GM18505 (cell line): ENCODE measurements at regions not wholly inside any gene's neighbourhood (a gene's known extent, or its start where the extent isn't known, plus 50 kb on each side); places are given as distances from the start of the nearest gene placed in this dataset.

Source experiments
- ATAC-seq: cut with Tn5 transposase; IDR thresholded peaks from one replicate; pipeline ENCODE4 v1.9.1; 2021; ENCODE audit not compliant: unreplicated experiment
- POLR2A ChIP-seq: IDR thresholded peaks from 4 replicates; pipeline ENCODE4 v1.6.1; 2011; ENCODE audit warnings: borderline replicate concordance; ENCODE audit not compliant: insufficient read depth, insufficient read length; ENCODE audit errors: extremely low read depth

DNA sequence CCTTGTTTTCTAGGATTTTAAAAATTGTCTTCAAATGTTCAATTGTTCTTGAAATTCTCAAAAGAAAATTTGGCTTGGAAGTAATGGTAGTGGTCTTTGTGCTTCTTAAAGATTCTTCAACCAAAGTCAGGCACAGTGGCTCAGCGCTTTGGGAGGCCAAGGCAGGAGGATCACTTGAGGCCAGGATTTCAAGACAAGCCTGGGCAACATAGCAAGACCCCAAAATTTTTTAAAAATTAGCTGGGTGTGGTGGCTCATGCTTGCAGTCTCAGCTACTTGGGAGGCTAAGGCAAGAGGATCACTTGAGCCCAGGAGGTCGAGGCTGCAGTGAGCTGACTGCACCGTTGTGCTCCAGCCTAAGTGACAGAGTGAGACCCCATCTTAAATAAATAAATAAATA lies 153.5 kb upstream of the ZNF507 start:
- no peak for TF ChIP-seq POLR2A
- no peak for ATAC-seq

DNA sequence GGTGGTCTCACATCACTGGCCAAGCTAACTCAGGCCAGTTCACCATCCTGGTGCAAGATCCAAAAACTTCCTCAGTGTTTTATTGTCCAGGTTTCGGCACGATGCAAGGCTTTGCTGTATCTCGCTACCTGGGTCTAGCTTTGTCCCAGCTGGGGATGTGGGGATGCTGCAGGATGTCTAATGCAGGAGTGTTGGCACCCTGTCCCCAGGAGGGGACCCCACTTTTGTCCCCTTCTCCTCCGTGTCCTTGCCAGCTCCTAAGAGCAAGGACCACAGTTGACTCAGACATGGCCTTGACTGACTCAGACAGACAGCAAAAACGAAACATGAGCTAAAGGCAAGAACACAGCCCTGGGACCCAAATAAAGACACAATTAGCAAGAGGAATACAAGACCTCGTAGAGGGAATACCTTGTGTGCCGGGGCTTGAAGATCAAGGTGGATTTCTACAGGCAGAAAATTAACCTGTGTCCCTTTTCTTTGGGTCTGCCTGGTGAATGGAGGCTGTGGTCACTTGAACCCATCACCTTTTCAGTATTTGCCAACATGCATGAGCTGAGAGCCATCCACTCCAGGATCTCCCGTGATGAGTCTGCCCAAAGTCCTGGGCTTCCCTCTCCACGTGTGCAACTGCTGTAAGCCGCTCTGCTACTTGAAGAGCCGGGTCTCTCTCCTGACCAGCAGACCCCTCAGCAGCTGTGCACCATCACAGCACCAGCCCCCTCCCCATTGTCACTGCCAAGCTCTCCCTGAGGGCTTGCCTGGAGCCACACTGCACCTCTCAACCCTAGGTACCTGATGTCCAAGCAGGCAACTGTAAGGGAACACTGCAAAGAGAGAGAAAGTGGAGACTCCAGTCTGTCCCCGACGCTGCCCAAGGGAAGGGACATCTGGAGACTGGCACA lies 149.5 kb upstream of the ZNF507 start:
- ATAC-seq = no peak

DNA sequence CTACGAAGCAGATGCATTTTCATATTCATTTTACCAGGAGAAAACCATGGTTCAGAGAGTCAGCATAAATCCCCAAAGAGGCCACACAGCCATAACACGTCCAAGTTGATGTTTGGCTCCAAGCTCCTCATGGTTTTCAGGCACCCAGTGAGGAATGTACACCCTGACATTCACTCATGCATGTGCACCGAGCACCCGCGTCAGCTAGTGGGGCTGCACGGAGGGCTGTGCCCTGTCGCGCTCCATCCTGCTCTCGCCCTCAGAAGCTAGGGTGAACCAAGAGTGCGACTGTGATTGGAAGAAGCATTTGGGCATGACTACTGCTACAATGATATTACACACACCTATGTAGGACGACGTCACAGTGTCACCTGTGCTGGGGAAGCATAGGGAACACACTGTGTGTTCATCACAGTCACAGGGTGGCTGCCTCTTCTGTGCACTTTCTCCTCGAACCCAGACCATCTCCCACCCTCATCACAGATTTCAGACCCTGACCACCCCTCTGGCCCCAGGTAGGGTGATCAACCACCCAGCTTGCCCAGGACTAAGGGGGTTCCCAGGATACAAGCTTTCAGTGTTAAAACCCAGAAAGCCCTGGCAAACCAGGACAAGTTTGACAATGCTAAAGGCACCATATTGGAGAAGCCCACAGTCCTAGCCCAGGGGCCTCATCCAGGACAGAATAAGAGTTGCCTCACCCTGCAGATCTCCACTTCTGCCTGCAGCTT lies 148.6 kb upstream of the ZNF507 start:
- TF ChIP-seq POLR2A = no peak
- ATAC-seq = no peak

More for the DNA sequence above, 149.5 kb upstream of the ZNF507 start:
- no peak for TF ChIP-seq POLR2A

DNA sequence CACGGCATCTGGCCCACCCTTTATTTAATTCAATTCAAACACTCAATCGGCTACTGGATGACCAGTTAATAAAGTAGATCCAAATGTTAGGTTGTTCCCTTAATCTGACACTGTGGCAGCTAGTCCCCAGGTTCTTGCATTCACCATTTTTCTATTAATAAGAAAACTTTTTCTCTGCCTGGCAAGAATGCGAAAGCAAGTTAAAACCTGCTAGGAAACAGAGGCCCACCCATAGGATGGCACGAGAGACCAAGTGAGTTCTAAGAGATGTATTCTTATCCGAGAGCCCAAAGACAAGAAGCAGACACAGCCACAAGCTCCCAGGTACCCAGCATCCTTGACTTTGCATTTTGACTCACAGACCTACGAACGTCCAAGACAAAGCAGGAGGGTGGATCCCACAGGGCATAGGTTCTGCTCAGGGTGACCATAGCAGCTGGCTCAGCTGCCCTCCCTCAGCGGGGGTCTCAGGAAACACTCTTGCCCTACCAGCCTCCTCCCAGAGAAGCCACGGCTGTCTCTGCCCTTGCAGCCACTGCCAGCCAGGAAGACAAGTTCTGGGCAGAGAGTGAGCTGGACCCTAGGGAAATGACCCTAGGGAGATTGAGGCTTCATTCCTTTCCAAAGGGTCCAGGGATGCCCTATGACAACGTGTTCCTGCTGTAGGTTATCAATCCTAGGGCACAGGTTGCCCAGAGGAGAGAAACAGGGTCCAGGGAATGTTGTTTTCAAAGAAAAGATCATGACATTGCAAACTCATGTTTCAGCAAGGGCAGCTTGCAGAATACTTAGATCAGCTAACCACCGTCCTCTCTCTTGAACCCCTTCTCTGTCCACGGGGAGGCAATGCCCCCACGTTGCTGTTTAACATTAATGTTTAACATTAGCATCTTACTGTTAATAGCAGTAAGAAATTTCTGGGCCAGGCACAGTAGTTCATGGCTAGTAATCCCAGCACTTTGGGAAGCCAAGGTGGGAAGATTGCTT lies 147.2 kb upstream of the ZNF507 start:
- ATAC-seq = no peak
- no peak for TF ChIP-seq POLR2A

DNA sequence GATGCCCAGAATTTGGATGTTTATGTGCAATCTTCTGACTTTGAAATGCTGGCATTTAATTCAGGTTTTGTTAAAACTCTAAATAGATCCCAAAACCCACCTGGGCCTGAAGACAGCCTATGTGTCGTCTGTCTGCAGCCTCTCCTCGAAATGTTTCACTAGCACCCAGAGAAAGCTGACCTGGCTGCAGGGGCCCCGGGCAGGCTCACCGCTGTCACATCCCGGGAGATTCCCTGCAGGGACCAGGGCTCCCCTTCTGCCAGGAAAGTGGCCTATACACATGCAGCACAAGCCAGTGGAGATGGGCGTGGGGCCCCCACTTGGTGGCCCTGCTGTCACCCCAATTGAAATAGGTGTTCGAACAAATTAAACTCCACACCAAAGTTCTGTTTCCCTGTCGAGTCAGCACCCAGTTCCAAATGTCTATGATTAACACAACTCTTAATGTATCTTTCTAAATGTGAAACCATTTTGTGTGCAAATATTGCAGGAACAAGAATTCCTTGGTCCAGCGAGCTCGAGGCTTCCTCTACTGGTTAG lies 145.8 kb upstream of the ZNF507 start:
- no peak for TF ChIP-seq POLR2A
- ATAC-seq = no peak

DNA sequence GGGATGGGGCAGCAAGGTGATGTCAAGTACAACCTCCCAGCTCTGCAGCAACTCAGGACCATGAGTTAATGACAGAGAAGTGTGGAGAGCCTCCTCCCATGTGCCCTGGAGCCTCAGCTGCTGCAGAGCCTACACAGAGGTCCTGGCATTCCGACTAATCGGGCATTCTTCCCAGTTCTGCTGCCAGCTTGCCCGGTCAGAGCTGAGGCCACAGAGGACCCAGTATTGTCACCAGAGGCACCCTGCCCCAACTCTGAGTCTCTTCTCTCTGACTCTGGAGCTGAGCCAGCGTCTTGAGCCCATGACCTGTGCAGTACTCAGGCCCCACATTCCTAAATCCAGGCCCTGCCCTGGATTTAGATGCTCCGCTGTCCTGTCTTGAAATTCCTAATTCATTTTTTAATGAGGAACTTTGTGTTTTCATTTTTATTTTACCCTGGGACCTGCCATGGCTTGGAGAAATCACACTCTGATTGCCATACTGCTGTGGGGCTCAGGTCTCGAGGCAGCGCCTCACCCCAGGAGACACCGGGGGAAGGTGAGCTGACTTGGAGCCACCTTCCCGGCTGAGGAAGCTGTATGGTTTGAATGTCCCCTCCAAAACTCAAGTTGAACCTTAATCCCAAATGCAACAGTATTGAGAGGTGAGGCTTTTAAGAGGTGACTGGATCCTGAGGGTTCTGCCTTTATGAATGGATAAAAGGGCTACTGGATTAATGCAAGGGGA lies 144.9 kb upstream of the ZNF507 start:
- no peak for ATAC-seq
- TF ChIP-seq POLR2A = no peak

DNA sequence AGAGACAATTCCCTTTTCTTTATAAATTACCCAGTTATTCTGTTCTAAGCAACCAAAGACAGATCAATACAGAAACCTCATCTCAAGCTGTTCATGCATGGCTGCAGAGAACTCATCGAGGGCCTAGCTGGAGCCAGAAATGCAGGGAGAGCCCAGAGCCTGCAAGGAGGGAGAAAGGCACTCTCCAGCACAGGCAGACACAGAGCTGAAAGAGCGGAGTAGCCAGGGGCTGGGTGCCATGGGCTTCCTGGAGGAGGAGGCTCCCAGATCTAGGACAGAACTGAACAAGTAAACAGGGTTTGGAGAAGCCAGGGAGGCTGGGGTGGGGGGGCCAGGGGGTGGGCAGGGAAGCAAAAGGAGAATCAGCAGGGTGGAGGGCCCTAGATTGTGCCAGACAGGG lies 144.2 kb upstream of the ZNF507 start:
- TF ChIP-seq POLR2A = no peak
- ATAC-seq = no peak

DNA sequence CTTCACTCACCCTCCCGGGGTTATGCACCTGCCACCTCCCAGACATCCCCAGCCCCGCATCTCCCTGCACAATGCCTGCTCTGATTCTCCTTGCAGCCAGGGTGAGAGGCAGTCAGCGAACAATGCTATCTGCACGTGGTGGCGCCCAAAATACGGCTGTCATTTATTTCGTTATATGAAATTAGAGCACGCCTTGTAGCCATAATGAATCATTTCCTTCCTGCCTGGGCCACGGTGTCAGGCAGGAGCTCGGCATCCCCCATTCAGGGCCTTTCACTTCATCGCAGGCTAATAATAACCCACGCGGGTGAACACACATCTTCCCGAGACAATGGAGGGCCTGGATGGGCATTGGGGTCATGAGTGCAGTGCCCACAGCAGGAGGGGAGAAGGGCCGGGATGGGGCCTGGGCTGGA lies 143.8 kb upstream of the ZNF507 start:
- TF ChIP-seq POLR2A = no peak
- ATAC-seq = no peak

DNA sequence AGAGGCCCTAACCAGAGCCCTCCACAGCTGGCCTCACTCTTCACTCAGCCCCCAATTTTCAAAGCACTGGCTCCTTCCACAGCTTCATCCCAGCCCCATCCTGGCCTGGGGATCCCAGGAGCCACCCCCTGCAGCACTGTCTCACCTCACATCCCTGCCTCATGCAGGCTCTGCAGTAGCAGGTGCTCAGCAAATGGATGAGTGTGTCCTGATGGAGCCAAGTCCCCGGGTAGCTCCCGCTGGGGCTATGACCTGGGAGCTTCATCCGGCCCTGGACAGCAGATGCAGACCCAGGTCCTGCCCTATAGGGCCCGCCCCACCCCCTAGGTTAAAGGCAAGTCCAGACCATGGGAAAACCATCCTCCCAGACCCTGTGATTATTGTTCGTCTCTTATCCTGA lies 143.2 kb upstream of the ZNF507 start:
- ATAC-seq = no peak

DNA sequence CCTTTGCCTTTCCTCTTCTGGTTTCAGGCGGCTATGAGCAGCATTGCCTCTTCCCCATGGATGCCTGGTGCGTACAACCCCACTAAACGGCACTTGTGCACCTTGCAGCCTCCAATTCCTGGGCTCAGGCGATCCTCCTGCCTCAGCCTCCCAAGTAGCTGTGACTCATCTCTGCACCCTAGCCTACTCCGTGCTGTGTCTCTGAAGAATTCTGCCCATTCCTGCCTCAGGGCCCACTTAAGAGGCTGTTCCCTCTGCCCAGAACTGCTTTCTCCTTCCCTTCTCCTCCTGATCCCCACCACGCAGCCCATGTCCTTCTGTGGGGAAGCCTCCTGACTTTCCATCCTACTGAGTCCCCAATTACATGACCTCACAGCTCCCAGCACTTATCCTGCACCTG lies 142.2 kb upstream of the ZNF507 start:
- TF ChIP-seq POLR2A = no peak
- no peak for ATAC-seq

More for the DNA sequence above, 143.2 kb upstream of the ZNF507 start:
- TF ChIP-seq POLR2A = no peak

DNA sequence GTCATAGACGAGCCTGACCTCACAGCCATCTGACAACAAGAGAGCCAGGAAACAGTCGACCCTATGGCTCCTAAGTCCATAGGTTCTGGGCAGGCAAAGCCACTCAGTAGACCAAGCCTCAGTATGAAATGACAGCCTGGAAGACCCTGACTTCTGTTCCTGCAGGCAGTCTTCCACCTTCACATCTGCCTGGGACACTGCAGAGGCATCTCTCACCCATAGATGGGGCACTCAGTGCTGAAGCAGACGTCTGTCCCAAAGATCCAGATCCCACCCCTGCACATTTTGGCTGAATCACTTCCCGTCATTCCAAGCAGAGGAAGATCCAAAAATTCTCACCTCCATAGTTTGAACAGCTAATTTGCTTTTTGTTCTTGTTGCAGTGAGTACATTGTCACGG lies 139.3 kb upstream of the ZNF507 start:
- TF ChIP-seq POLR2A = no peak
- ATAC-seq = no peak

DNA sequence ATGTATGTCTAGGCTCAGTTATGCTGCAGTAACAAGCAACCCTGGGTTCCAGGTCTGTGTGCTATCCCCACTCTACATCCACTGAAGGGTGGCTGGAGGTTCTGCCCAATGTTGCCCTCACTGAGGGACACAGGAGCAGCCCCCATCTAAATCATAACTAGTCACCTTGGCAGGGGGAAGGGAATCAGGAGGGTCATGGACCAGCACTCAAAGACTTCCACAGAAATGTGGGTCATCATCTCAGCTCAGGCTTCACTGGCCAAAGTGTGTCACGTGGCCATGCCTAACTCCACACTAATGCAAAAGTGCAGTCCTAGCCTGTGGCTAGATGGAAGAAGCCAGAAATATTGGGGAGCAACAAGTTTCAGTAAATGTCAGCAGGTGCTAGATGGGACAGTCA lies 137.3 kb upstream of the ZNF507 start:
- ATAC-seq = no peak
- TF ChIP-seq POLR2A = no peak
